ENCODE measurements at regions not wholly inside any gene's neighbourhood (a gene's known extent, or its start where the extent isn't known, plus 50 kb on each side); places are given as distances from the start of the nearest gene placed in this dataset.

GRCh38 chr6:166752928-166753721, 126.1 kb upstream of the RPS6KA2 start:
- H3K27me3 ChIP-seq, result peaks cover 0 to 11% (median 0%) of the 10 kb centered on the region in 9 donors
- H3K9me3 ChIP-seq, result no peaks in the 10 kb centered on the region
- H3K36me3 ChIP-seq, result no peaks in the 10 kb centered on the region
- peaks cover 0 to 11% (median 2%) of the 10 kb centered on the region in 12 donors for H3K4me1 ChIP-seq
- no peak for DNase-seq
- WGBS, 4 donors, result 78 to 86% (median 82%) methylated on average over 6 of the region's 6 CpGs
- H3K27ac ChIP-seq, result no peak overlapping the region
- no peak for TF ChIP-seq POLR2A (IDR thresholded peaks at IDR 0.05)
- TF ChIP-seq CTCF (IDR thresholded peaks at IDR 0.05), result no peak
- no peak for ATAC-seq
- intact Hi-C loops (cut with DNase I), result no loop called here
- H3K4me3 ChIP-seq, result no peak overlapping the region

GRCh38 chr6:166752097-166752496, 125.0 kb upstream of the RPS6KA2 start:
- peaks cover 0 to 2% (median 0%) of the 10 kb centered on the region in 12 donors for H3K4me1 ChIP-seq
- no peaks in the 10 kb centered on the region for H3K36me3 ChIP-seq
- peaks cover 0 to 16% (median 0%) of the 10 kb centered on the region in 9 donors for H3K27me3 ChIP-seq
- intact Hi-C loops (cut with DNase I), result no loop called here
- DNase-seq, result no peak
- no peak for ATAC-seq
- H3K9me3 ChIP-seq, result no peaks in the 10 kb centered on the region
- no peak overlapping the region for H3K27ac ChIP-seq
- WGBS, 4 donors, result 87 to 96% (median 91%) methylated on average over 9 of the region's 9 CpGs
- H3K4me3 ChIP-seq, result no peak overlapping the region
- TF ChIP-seq POLR2A (IDR thresholded peaks at IDR 0.05) (no peak), CTCF (IDR thresholded peaks at IDR 0.05) (no peak)

GRCh38 chr6:166751051-166751595, 124.1 kb upstream of the RPS6KA2 start:
- intact Hi-C loops (cut with DNase I), result no loop called here
- DNase-seq, result no peak
- H3K9me3 ChIP-seq, result no peaks in the 10 kb centered on the region

GRCh38 chr6:166750108-166750793, 123.2 kb upstream of the RPS6KA2 start:
- no peak for ATAC-seq
- 80 to 84% (median 82%) methylated on average over 18 to 19 of the region's 19 CpGs for WGBS, 4 donors
- Histone ChIP-seq H3K36me3 (no peaks in the 10 kb centered on the region), H3K4me1 (no peaks in the 10 kb centered on the region), H3K4me3 (no peak overlapping the region), H3K27me3 (peaks cover 0 to 10% (median 0%) of the 10 kb centered on the region in 9 donors), H3K27ac (no peak overlapping the region), H3K9me3 (no peaks in the 10 kb centered on the region)
- TF ChIP-seq CTCF (IDR thresholded peaks at IDR 0.05), result no peak
- TF ChIP-seq POLR2A (IDR thresholded peaks at IDR 0.05), result no peak
- no peak for DNase-seq
- intact Hi-C loops (cut with DNase I), result no loop called here

More at GRCh38 chr6:166751051-166751595, 124.1 kb upstream of the RPS6KA2 start:
- H3K4me1 ChIP-seq, result no peaks in the 10 kb centered on the region
- H3K36me3 ChIP-seq, result no peaks in the 10 kb centered on the region
- peak in 1 of 4 donors; percentile 24 for ATAC-seq
- no peak overlapping the region for H3K4me3 ChIP-seq
- TF ChIP-seq POLR2A (IDR thresholded peaks at IDR 0.05), result no peak
- WGBS, 4 donors, result 63 to 84% (median 68%) methylated on average over 11 to 19 of the region's 19 CpGs
- H3K27ac ChIP-seq, result no peak overlapping the region
- peaks cover 0 to 10% (median 0%) of the 10 kb centered on the region in 9 donors for H3K27me3 ChIP-seq
